ENCODE measurements at regions not wholly inside any gene's neighbourhood (a gene's known extent, or its start where the extent isn't known, plus 50 kb on each side); places are given as distances from the start of the nearest gene placed in this dataset.

- no peak for DNase-seq (ENCODE audit: low read depth in 6 of 9, low spot score in 9 of 9)
- Histone ChIP-seq H3K9me3 (ENCODE audit: control insufficient read depth in 2 of 2, insufficient read depth in 1 of 2, low read length in 1 of 2) (peaks cover 0 to 6% of the 10 kb centered on the region in 2 donors), H3K27me3 (ENCODE audit: control insufficient read depth in 2 of 2, insufficient read depth in 1 of 2, low read length in 1 of 2) (peaks cover 14 to 21% of the 10 kb centered on the region in 2 donors), H3K4me3 (ENCODE audit: low read length in 2 of 2) (no peak overlapping the region), H3K27ac (ENCODE audit: low read depth in 1 of 2, low read length in 1 of 2) (no peak overlapping the region), H3K4me1 (ENCODE audit: control insufficient read depth in 2 of 2, insufficient read depth in 2 of 2, low read length in 2 of 2) (no peaks in the 10 kb centered on the region), H3K36me3 (ENCODE audit: control insufficient read depth in 2 of 2, insufficient read depth in 2 of 2, low read length in 1 of 2) (no peaks in the 10 kb centered on the region)
- WGBS: 60% methylated on average over 3 of the region's 3 CpGs
Observed at GRCh38 chr6:19692506-19693298, 144.5 kb upstream of the ID4 start.

GRCh38 chr6:19694697-19695096 lies 142.5 kb upstream of the ID4 start:
- DNase-seq (ENCODE audit: low read depth in 6 of 9, low spot score in 9 of 9): no peak
- H3K36me3 ChIP-seq (ENCODE audit: control insufficient read depth in 2 of 2, insufficient read depth in 2 of 2, low read length in 1 of 2): no peaks in the 10 kb centered on the region
- peaks cover 0 to 6% of the 10 kb centered on the region in 2 donors for H3K9me3 ChIP-seq (ENCODE audit: control insufficient read depth in 2 of 2, insufficient read depth in 1 of 2, low read length in 1 of 2)
- no peak overlapping the region for H3K4me3 ChIP-seq (ENCODE audit: low read length in 2 of 2)
- 94% methylated on average over 3 of the region's 3 CpGs for WGBS
- peaks cover 14 to 21% of the 10 kb centered on the region in 2 donors for H3K27me3 ChIP-seq (ENCODE audit: control insufficient read depth in 2 of 2, insufficient read depth in 1 of 2, low read length in 1 of 2)
- H3K4me1 ChIP-seq (ENCODE audit: control insufficient read depth in 2 of 2, insufficient read depth in 2 of 2, low read length in 2 of 2): no peaks in the 10 kb centered on the region
- no peak overlapping the region for H3K27ac ChIP-seq (ENCODE audit: low read depth in 1 of 2, low read length in 1 of 2)

- Histone ChIP-seq H3K27ac (ENCODE audit: low read depth in 1 of 2, low read length in 1 of 2) (no peak overlapping the region), H3K4me3 (ENCODE audit: low read length in 2 of 2) (no peak overlapping the region), H3K36me3 (ENCODE audit: control insufficient read depth in 2 of 2, insufficient read depth in 2 of 2, low read length in 1 of 2) (no peaks in the 10 kb centered on the region), H3K9me3 (ENCODE audit: control insufficient read depth in 2 of 2, insufficient read depth in 1 of 2, low read length in 1 of 2) (no peaks in the 10 kb centered on the region), H3K27me3 (ENCODE audit: control insufficient read depth in 2 of 2, insufficient read depth in 1 of 2, low read length in 1 of 2) (no peaks in the 10 kb centered on the region), H3K4me1 (ENCODE audit: control insufficient read depth in 2 of 2, insufficient read depth in 2 of 2, low read length in 2 of 2) (no peaks in the 10 kb centered on the region)
- DNase-seq (ENCODE audit: low read depth in 6 of 9, low spot score in 9 of 9): no peak
- WGBS: 60% methylated on average over 3 of the region's 3 CpGs
Observed at GRCh38 chr6:19697744-19698290, 139.4 kb upstream of the ID4 start.

GRCh38 chr6:19699932-19700331 lies 137.2 kb upstream of the ID4 start:
- 78% methylated on average over 4 of the region's 4 CpGs for WGBS
- H3K4me3 ChIP-seq (ENCODE audit: low read length in 2 of 2): no peak overlapping the region
- H3K36me3 ChIP-seq (ENCODE audit: control insufficient read depth in 2 of 2, insufficient read depth in 2 of 2, low read length in 1 of 2): no peaks in the 10 kb centered on the region
- no peak overlapping the region for H3K27ac ChIP-seq (ENCODE audit: low read depth in 1 of 2, low read length in 1 of 2)
- no peaks in the 10 kb centered on the region for H3K4me1 ChIP-seq (ENCODE audit: control insufficient read depth in 2 of 2, insufficient read depth in 2 of 2, low read length in 2 of 2)
- no peaks in the 10 kb centered on the region for H3K27me3 ChIP-seq (ENCODE audit: control insufficient read depth in 2 of 2, insufficient read depth in 1 of 2, low read length in 1 of 2)
- H3K9me3 ChIP-seq (ENCODE audit: control insufficient read depth in 2 of 2, insufficient read depth in 1 of 2, low read length in 1 of 2): no peaks in the 10 kb centered on the region
- DNase-seq (ENCODE audit: low read depth in 6 of 9, low spot score in 9 of 9): no peak

- no peaks in the 10 kb centered on the region for H3K36me3 ChIP-seq (ENCODE audit: control insufficient read depth in 2 of 2, insufficient read depth in 2 of 2, low read length in 1 of 2)
- WGBS: 98% methylated on average over 5 of the region's 5 CpGs
- H3K27ac ChIP-seq (ENCODE audit: low read depth in 1 of 2, low read length in 1 of 2): no peak overlapping the region
- no peaks in the 10 kb centered on the region for H3K4me1 ChIP-seq (ENCODE audit: control insufficient read depth in 2 of 2, insufficient read depth in 2 of 2, low read length in 2 of 2)
- no peaks in the 10 kb centered on the region for H3K9me3 ChIP-seq (ENCODE audit: control insufficient read depth in 2 of 2, insufficient read depth in 1 of 2, low read length in 1 of 2)
- no peaks in the 10 kb centered on the region for H3K27me3 ChIP-seq (ENCODE audit: control insufficient read depth in 2 of 2, insufficient read depth in 1 of 2, low read length in 1 of 2)
- DNase-seq (ENCODE audit: low read depth in 6 of 9, low spot score in 9 of 9): no peak
- no peak overlapping the region for H3K4me3 ChIP-seq (ENCODE audit: low read length in 2 of 2)
Observed at GRCh38 chr6:19705606-19706005, 131.6 kb upstream of the ID4 start.

DNA sequence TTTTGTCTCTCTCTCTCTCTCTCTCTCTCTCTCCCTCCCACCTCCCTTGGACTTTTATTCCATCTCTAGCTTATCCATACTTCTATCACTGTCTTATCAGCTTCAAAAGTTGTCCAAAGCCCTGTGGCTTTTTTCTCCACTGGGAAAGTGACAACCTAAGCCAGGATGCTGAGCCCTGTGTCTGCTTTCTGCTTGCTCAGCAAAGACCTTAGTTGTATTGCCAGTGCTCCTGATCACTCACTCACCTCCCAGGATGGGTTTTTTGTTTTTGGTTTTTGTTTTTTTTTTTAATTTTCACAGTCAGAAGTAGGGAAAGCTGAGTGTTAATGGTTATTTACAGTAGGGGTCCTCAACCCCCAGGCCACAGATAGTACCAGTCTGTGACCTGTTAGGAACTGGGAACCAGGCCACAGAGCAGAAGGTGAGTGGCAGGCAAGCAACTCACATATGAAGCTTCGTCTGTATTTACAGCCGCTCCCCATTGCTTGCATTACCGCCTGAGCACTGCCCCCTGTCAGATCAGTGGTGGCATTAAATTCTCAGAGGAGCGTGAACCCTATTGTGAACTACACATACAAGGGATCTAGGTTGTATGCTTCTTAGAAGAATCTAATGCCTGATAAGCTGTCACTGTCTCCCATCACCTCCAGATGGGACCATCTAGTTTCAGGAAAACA lies 125.0 kb upstream of the ID4 start:
- H3K27ac ChIP-seq (ENCODE audit: low read depth in 1 of 2, low read length in 1 of 2): no peak overlapping the region
- no peaks in the 10 kb centered on the region for H3K4me1 ChIP-seq (ENCODE audit: control insufficient read depth in 2 of 2, insufficient read depth in 2 of 2, low read length in 2 of 2)
- H3K27me3 ChIP-seq (ENCODE audit: control insufficient read depth in 2 of 2, insufficient read depth in 1 of 2, low read length in 1 of 2): no peaks in the 10 kb centered on the region
- H3K36me3 ChIP-seq (ENCODE audit: control insufficient read depth in 2 of 2, insufficient read depth in 2 of 2, low read length in 1 of 2): no peaks in the 10 kb centered on the region
- no peak for DNase-seq (ENCODE audit: low read depth in 6 of 9, low spot score in 9 of 9)
- 97% methylated on average over 4 of the region's 4 CpGs for WGBS
- no peak overlapping the region for H3K4me3 ChIP-seq (ENCODE audit: low read length in 2 of 2)
- H3K9me3 ChIP-seq (ENCODE audit: control insufficient read depth in 2 of 2, insufficient read depth in 1 of 2, low read length in 1 of 2): no peaks in the 10 kb centered on the region

GRCh38 chr6:19712998-19713397 lies 124.2 kb upstream of the ID4 start:
- Histone ChIP-seq H3K27ac (ENCODE audit: low read depth in 1 of 2, low read length in 1 of 2) (no peak overlapping the region), H3K36me3 (ENCODE audit: control insufficient read depth in 2 of 2, insufficient read depth in 2 of 2, low read length in 1 of 2) (no peaks in the 10 kb centered on the region), H3K4me3 (ENCODE audit: low read length in 2 of 2) (no peak overlapping the region), H3K27me3 (ENCODE audit: control insufficient read depth in 2 of 2, insufficient read depth in 1 of 2, low read length in 1 of 2) (no peaks in the 10 kb centered on the region), H3K4me1 (ENCODE audit: control insufficient read depth in 2 of 2, insufficient read depth in 2 of 2, low read length in 2 of 2) (no peaks in the 10 kb centered on the region), H3K9me3 (ENCODE audit: control insufficient read depth in 2 of 2, insufficient read depth in 1 of 2, low read length in 1 of 2) (no peaks in the 10 kb centered on the region)
- no peak for DNase-seq (ENCODE audit: low read depth in 6 of 9, low spot score in 9 of 9)
- 94% methylated on average over 1 of the region's 1 CpG for WGBS

DNA sequence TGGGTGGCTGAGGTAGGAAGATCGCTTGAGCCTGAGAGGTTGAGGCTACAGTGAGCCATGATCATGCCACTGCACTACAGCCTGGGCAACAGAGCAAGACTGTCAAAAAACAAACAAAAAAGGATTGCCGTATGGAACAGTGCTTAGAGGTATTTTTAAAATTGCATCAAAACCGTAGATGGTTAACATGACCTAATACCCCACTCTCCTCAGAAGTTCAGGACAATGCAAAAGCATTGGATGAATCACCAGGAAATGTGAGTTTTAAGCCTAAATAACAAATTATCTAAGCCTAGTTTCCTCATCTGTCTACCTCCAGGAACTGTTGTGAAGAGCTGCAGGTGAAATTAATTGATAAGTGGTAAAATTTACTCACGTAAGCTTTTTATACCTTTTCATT lies 123.8 kb upstream of the ID4 start:
- Histone ChIP-seq H3K4me3 (ENCODE audit: low read length in 2 of 2) (no peak overlapping the region), H3K9me3 (ENCODE audit: control insufficient read depth in 2 of 2, insufficient read depth in 1 of 2, low read length in 1 of 2) (no peaks in the 10 kb centered on the region), H3K27ac (ENCODE audit: low read depth in 1 of 2, low read length in 1 of 2) (no peak overlapping the region), H3K27me3 (ENCODE audit: control insufficient read depth in 2 of 2, insufficient read depth in 1 of 2, low read length in 1 of 2) (no peaks in the 10 kb centered on the region), H3K4me1 (ENCODE audit: control insufficient read depth in 2 of 2, insufficient read depth in 2 of 2, low read length in 2 of 2) (no peaks in the 10 kb centered on the region), H3K36me3 (ENCODE audit: control insufficient read depth in 2 of 2, insufficient read depth in 2 of 2, low read length in 1 of 2) (no peaks in the 10 kb centered on the region)
- DNase-seq (ENCODE audit: low read depth in 6 of 9, low spot score in 9 of 9): no peak
- 94% methylated on average over 4 of the region's 4 CpGs for WGBS

- no peaks in the 10 kb centered on the region for H3K36me3 ChIP-seq (ENCODE audit: control insufficient read depth in 2 of 2, insufficient read depth in 2 of 2, low read length in 1 of 2)
- H3K4me1 ChIP-seq (ENCODE audit: control insufficient read depth in 2 of 2, insufficient read depth in 2 of 2, low read length in 2 of 2): no peaks in the 10 kb centered on the region
- 90% methylated on average over 3 of the region's 3 CpGs for WGBS
Observed at GRCh38 chr6:19713984-19714383, 123.2 kb upstream of the ID4 start.

More at GRCh38 chr6:19713984-19714383, 123.2 kb upstream of the ID4 start:
- no peak overlapping the region for H3K27ac ChIP-seq (ENCODE audit: low read depth in 1 of 2, low read length in 1 of 2)
- no peaks in the 10 kb centered on the region for H3K9me3 ChIP-seq (ENCODE audit: control insufficient read depth in 2 of 2, insufficient read depth in 1 of 2, low read length in 1 of 2)
- DNase-seq (ENCODE audit: low read depth in 6 of 9, low spot score in 9 of 9): no peak
- H3K27me3 ChIP-seq (ENCODE audit: control insufficient read depth in 2 of 2, insufficient read depth in 1 of 2, low read length in 1 of 2): no peaks in the 10 kb centered on the region
- H3K4me3 ChIP-seq (ENCODE audit: low read length in 2 of 2): no peak overlapping the region

Data from thymus (tissue), 11 donors.